Spinal cord (tissue), 9 donors: ENCODE measurements at regions not wholly inside any gene's neighbourhood (a gene's known extent, or its start where the extent isn't known, plus 50 kb on each side); places are given as distances from the start of the nearest gene placed in this dataset.

Experiments
- DNase-seq, 6 donors: peaks; one replicate each; pipeline versions ENCODE4 v3.0.0 to v3.0.0-alpha.2; 2013 to 2015; ENCODE audit warnings: low spot score in 6 of 6, low read depth in 4 of 6
- H3K27ac ChIP-seq: one replicate; pipeline ENCODE4 v1.5.1; 2013; ENCODE audit warnings: low read depth, low read length, control low read depth
- H3K27me3 ChIP-seq: one replicate; pipeline ENCODE4 v1.6.1; 2013; ENCODE audit warnings: low read length; ENCODE audit not compliant: control insufficient read depth, insufficient read depth
- H3K36me3 ChIP-seq: one replicate; pipeline ENCODE4 v1.6.1; 2013; ENCODE audit warnings: low read length; ENCODE audit not compliant: control insufficient read depth, insufficient read depth
- H3K4me1 ChIP-seq: one replicate; pipeline ENCODE4 v1.6.1; 2013; ENCODE audit warnings: low read length; ENCODE audit not compliant: control insufficient read depth, insufficient read depth
- H3K4me3 ChIP-seq: one replicate; pipeline ENCODE4 v1.5.1; 2013; ENCODE audit warnings: low read depth, low read length, control low read depth
- H3K9me3 ChIP-seq: one replicate; pipeline ENCODE4 v1.6.1; 2013; ENCODE audit warnings: low read length; ENCODE audit not compliant: control insufficient read depth, insufficient read depth
- WGBS: methylation state at CpG from one replicate; pipeline ENCODE4 v1.1.5; 2013; ENCODE audit warnings: missing lambda C conversion rate; ENCODE audit not compliant: insufficient coverage; 5-methylcytosine and 5-hydroxymethylcytosine counted together
- donor health status: healthy.

- no CpG with 5 or more reads among the region's 1 CpG for WGBS
Observed at GRCh38 chr15:53882311-53882710, 95.9 kb upstream of the UNC13C start.

GRCh38 chr15:53880357-53880756, 97.9 kb upstream of the UNC13C start:
- no peaks in the 10 kb centered on the region for H3K4me1 ChIP-seq
- no peak overlapping the region for H3K4me3 ChIP-seq
- peaks cover 3% of the 10 kb centered on the region for H3K9me3 ChIP-seq
- WGBS, result 17% methylated on average over 5 of the region's 8 CpGs
- H3K27ac ChIP-seq, result no peak overlapping the region
- DNase-seq, result peak in 1 of 6 donors; percentile 47
- no peaks in the 10 kb centered on the region for H3K36me3 ChIP-seq
- no peaks in the 10 kb centered on the region for H3K27me3 ChIP-seq

More at GRCh38 chr15:53882311-53882710, 95.9 kb upstream of the UNC13C start:
- Histone ChIP-seq H3K9me3 (peaks cover 3% of the 10 kb centered on the region), H3K27ac (no peak overlapping the region), H3K4me1 (no peaks in the 10 kb centered on the region), H3K27me3 (no peaks in the 10 kb centered on the region), H3K4me3 (no peak overlapping the region), H3K36me3 (no peaks in the 10 kb centered on the region)
- no peak for DNase-seq

GRCh38 chr15:53875711-53876110, 102.5 kb upstream of the UNC13C start:
- Histone ChIP-seq H3K27me3 (no peaks in the 10 kb centered on the region), H3K4me3 (no peak overlapping the region), H3K4me1 (no peaks in the 10 kb centered on the region), H3K36me3 (no peaks in the 10 kb centered on the region), H3K27ac (no peak overlapping the region), H3K9me3 (no peaks in the 10 kb centered on the region)
- peak in 1 of 6 donors; percentile 54 for DNase-seq
- 50% methylated on average over 1 of the region's 2 CpGs for WGBS

- H3K9me3 ChIP-seq, result no peaks in the 10 kb centered on the region
- DNase-seq, result peak in 2 of 6 donors; percentile 46 to 73
- H3K27ac ChIP-seq, result no peak overlapping the region
- no peaks in the 10 kb centered on the region for H3K4me1 ChIP-seq
- 100% methylated on average over 1 of the region's 1 CpG for WGBS
- no peak overlapping the region for H3K4me3 ChIP-seq
- no peaks in the 10 kb centered on the region for H3K36me3 ChIP-seq
- no peaks in the 10 kb centered on the region for H3K27me3 ChIP-seq
Observed at GRCh38 chr15:53875139-53875538, 103.1 kb upstream of the UNC13C start.

- Histone ChIP-seq H3K4me1 (no peaks in the 10 kb centered on the region), H3K27me3 (no peaks in the 10 kb centered on the region), H3K4me3 (no peak overlapping the region), H3K36me3 (no peaks in the 10 kb centered on the region), H3K9me3 (no peaks in the 10 kb centered on the region), H3K27ac (no peak overlapping the region)
- no CpG with 5 or more reads among the region's 2 CpGs for WGBS
- no peak for DNase-seq
Observed at GRCh38 chr15:53872410-53872809, 105.8 kb upstream of the UNC13C start.

- no peaks in the 10 kb centered on the region for H3K9me3 ChIP-seq
- H3K4me1 ChIP-seq, result no peaks in the 10 kb centered on the region
- H3K27ac ChIP-seq, result no peak overlapping the region
- DNase-seq, result no peak
- WGBS, result no CpG with 5 or more reads among the region's 1 CpG
- H3K36me3 ChIP-seq, result no peaks in the 10 kb centered on the region
- H3K4me3 ChIP-seq, result no peak overlapping the region
- H3K27me3 ChIP-seq, result no peaks in the 10 kb centered on the region
Observed at GRCh38 chr15:53869806-53870073, 108.5 kb upstream of the UNC13C start.

GRCh38 chr15:53869044-53869805, 109.0 kb upstream of the UNC13C start:
- no peak overlapping the region for H3K27ac ChIP-seq
- H3K36me3 ChIP-seq, result no peaks in the 10 kb centered on the region
- H3K4me1 ChIP-seq, result no peaks in the 10 kb centered on the region
- WGBS, result 92% methylated on average over 3 of the region's 7 CpGs
- no peak overlapping the region for H3K4me3 ChIP-seq
- H3K27me3 ChIP-seq, result no peaks in the 10 kb centered on the region
- no peak for DNase-seq
- no peaks in the 10 kb centered on the region for H3K9me3 ChIP-seq

GRCh38 chr15:53862386-53862785, 102.9 kb upstream of the WDR72 start:
- H3K27me3 ChIP-seq, result no peaks in the 10 kb centered on the region
- H3K4me1 ChIP-seq, result no peaks in the 10 kb centered on the region
- no peak for DNase-seq
- H3K4me3 ChIP-seq, result no peak overlapping the region
- H3K9me3 ChIP-seq, result no peaks in the 10 kb centered on the region
- WGBS, result 80% methylated on average over 1 of the region's 3 CpGs
- no peak overlapping the region for H3K27ac ChIP-seq
- H3K36me3 ChIP-seq, result no peaks in the 10 kb centered on the region

GRCh38 chr15:53861792-53862191, 102.3 kb upstream of the WDR72 start:
- no peaks in the 10 kb centered on the region for H3K36me3 ChIP-seq
- no peak for DNase-seq
- H3K9me3 ChIP-seq, result no peaks in the 10 kb centered on the region
- H3K27ac ChIP-seq, result no peak overlapping the region
- H3K4me3 ChIP-seq, result no peak overlapping the region
- H3K4me1 ChIP-seq, result no peaks in the 10 kb centered on the region
- 83% methylated on average over 1 of the region's 2 CpGs for WGBS
- H3K27me3 ChIP-seq, result no peaks in the 10 kb centered on the region

- no peak overlapping the region for H3K4me3 ChIP-seq
- no peak overlapping the region for H3K27ac ChIP-seq
- WGBS, result 84% methylated on average over 7 of the region's 7 CpGs
- no peaks in the 10 kb centered on the region for H3K4me1 ChIP-seq
- H3K9me3 ChIP-seq, result no peaks in the 10 kb centered on the region
- no peaks in the 10 kb centered on the region for H3K36me3 ChIP-seq
- no peaks in the 10 kb centered on the region for H3K27me3 ChIP-seq
- DNase-seq, result no peak
Observed at GRCh38 chr15:53851110-53851848, 91.8 kb upstream of the WDR72 start.
